ENCODE measurements at regions not wholly inside any gene's neighbourhood (a gene's known extent, or its start where the extent isn't known, plus 50 kb on each side); places are given as distances from the start of the nearest gene placed in this dataset.
"Not testable (repeated sequence)": the region's sequence is repeated elsewhere in the genome, so short reads cannot be mapped to it uniquely, and the experiment has no call there.

DNA sequence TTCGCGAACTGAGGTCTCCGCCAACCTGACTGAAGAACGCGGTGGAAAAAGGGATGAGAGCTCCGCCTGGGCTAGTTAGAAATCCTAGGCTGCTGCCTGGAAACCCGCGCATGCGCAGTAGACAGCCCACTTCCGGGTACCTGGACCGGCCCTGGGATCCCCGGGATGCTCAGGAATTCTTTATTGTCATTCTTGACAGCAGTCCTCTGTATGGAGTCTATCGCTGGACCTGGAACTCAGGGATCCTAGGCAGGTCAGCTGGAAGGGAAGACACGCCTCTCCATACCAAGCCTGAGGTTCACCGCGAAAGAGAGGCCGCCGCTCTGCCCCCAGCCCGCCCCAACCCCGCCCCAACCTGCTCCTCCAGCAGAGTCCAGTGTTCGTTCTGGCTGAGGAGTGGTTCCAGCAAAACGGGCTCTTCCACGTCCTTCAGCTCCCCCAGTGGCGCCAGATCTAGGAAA, 1379.2 kb upstream of the DEFB115 start:
- peak overlapping the region; percentile 48 for H3K4me3 ChIP-seq (ENCODE audit: low read depth, low read length)
- TF ChIP-seq, protein P1, sequence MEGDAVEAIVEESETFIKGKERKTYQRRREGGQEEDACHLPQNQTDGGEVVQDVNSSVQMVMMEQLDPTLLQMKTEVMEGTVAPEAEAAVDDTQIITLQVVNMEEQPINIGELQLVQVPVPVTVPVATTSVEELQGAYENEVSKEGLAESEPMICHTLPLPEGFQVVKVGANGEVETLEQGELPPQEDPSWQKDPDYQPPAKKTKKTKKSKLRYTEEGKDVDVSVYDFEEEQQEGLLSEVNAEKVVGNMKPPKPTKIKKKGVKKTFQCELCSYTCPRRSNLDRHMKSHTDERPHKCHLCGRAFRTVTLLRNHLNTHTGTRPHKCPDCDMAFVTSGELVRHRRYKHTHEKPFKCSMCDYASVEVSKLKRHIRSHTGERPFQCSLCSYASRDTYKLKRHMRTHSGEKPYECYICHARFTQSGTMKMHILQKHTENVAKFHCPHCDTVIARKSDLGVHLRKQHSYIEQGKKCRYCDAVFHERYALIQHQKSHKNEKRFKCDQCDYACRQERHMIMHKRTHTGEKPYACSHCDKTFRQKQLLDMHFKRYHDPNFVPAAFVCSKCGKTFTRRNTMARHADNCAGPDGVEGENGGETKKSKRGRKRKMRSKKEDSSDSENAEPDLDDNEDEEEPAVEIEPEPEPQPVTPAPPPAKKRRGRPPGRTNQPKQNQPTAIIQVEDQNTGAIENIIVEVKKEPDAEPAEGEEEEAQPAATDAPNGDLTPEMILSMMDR (IDR thresholded peaks at IDR 0.05; ENCODE audit: borderline replicate concordance, insufficient read depth, low read depth, low read length): no peak

DNA sequence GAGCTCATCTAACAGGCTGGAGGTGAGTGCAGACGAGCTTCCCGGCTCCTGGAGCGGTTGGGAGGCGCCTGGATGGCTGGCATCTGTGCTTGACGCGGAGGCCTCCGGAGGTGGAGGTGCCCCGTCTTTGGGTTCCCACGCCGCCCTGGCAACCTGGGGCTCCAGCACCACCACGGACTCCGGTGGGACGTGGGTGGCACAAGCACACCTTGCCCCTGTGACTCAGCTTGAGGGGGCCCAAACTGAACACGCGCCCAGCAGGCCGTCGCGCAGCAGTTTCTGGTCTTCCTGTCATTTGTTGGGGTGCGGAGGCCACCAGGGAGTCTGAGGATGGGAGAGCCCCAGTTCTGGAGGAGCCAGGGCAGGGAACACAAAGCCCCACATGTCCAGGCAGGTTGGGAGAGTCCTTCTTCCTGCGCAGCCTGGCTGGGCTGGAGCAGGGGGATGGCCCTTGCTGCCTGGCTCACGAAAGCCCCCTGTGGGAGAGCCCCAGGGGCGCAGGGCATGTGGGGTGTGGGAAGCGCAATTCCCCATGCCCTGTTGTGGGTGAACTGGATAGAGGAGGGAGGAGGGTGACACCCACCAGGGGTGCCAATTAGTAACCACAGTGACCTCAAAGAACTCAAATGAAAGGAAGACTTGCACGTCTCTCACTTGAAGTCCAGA, 1378.6 kb upstream of the DEFB115 start:
- TF ChIP-seq, protein P1 (IDR thresholded peaks at IDR 0.05; ENCODE audit: borderline replicate concordance, insufficient read depth, low read depth, low read length): no peak
- peak overlapping the region; percentile 48 for H3K4me3 ChIP-seq (ENCODE audit: low read depth, low read length)

DNA sequence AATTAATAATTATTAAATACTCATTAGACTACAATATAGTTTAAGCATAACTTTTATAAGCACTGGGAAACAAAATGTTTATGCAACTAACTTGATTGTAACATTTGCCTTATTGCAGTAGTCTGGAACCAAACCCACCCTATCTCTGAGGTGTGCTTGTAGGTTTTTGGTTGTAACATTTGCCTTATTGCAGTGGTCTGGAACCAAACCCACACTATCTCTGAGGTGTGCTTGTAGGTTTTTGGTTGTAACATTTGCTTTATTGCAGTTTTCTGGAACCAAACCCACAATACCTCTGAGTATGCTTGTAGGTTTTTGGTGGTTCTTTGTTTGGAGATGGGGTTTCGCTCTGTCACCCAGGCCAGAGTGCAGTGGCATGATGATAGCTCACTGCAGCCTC, 1376.4 kb upstream of the DEFB115 start:
- not testable (repeated sequence) for H3K4me3 ChIP-seq (ENCODE audit: low read depth, low read length)

DNA sequence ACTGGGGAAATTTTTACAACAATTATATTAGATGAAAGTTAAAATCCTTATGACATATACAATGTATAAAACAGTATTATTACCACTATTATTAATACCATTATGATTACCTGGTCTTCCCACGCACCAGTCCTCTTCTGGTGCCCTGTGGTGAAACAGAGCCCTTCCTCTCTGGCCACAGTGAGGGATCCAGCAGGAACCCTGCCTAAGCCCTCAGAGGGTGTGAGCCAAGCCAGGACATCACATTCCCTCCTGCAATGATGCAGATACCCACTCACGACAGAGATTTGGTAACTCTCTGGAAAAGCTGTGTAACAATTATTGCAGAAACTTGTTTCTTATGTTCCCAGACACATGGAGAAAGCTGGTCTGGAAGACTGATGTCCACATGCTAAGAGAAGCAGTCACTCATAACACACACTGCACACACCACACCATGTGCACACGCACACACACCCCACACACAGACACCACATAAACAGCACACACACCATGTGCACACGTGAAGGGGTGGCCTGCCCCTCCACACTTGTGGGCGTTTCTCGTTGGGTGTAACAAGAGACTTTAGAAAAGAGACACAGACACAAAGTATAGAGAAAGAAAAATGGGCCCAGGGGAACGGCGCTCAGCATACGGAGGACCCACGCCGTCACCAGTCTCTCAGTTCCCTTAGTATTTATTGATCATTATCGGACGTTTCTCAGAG, 1373.8 kb upstream of the DEFB115 start:
- H3K4me3 ChIP-seq (ENCODE audit: low read depth, low read length): not testable (repeated sequence)

DNA sequence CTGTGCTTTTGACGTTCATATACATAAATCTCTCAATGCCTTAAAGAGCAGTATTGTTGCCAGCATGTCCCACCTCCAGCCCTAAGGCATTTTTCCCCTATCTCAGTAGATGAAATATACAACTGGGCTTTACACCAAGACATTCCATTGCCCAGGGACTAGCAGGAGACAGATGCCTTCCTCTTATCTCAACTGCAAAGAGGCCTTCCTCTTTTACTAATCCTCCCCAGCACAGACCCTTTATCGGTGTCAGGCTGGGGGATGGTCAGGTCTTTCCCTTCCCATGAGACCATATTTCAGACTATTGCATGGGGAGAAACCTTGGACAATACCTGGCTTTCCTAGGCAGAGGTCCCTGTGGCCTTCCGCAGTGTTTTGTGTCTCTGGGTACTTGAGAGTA, 1373.1 kb upstream of the DEFB115 start:
- H3K4me3 ChIP-seq (ENCODE audit: low read depth, low read length): not testable (repeated sequence)

DNA sequence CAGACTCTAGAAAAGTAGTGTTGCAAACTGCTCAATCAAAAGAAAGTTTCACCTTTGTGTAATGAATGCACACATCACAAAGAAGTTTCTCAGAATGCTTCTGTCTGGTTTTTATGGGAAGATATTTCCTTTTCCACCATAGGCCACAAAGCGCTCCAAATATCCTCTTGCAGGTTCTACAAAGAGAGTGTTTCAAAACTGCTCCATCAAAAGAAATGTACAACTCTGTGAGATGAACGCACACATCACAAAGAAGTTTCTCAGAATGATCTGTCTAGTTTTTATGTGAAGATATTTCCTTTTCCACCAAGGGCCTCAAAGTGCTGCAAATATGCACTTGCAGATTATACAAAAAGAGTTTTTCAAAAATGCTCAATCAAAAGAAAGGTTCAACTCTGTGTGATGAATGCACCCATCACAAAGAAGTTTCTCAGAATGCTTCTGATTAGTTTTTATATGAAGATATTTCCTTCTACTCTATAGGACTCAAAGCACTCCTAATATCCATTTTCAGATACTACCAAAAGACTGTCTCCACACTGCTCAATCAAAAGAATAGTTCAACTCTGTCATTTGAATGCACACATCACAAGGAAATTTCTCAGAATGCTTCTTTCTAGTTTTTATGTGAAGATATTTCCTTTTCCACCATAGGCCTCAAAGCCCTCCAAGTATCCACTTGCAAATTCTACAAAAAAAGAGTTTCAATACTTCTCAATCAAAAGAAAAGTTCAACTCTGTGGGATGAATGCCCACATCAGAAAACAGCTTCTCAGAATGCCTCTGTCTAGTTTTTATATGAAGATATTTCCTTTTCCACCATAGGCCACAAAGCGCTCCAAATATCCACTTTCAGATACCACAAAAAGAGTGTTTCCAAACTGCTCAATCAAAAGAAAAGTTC, 1371.9 kb upstream of the DEFB115 start:
- H3K4me3 ChIP-seq (ENCODE audit: low read depth, low read length): not testable (repeated sequence)

DNA sequence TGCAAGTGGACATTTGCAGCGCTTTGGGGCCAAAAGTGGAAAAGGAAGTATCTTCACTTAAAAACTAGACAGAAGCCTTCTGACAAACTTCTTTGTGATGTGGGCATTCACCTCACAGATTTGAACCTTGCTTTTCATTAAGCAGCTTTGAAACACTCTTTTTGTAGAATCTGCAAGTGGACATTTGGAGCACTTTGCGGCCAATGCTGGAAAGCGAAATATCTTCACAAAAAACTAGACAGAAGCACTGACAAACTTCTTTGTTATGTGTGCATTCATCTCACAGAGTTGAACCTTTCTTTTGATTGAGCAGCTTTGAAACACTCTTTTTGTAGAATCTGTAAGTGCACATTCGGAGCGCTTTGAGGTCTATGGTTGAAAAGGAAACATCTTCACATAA, 1365.9 kb upstream of the DEFB115 start:
- H3K4me3 ChIP-seq (ENCODE audit: low read depth, low read length): not testable (repeated sequence)
